NCI-H1417 (cell line): ENCODE measurements at regions not wholly inside any gene's neighbourhood (a gene's known extent, or its start where the extent isn't known, plus 50 kb on each side); places are given as distances from the start of the nearest gene placed in this dataset.
A peak's percentile ranks its signal among the peaks of the same experiment; 100 is the strongest.
"Not testable (repeated sequence)": the region's sequence is repeated elsewhere in the genome, so short reads cannot be mapped to it uniquely, and the experiment has no call there.

Experiments
- DNase-seq, 3 experiments: peaks; one replicate each; lab custom pipeline; 2025; lab: John Stamatoyannopoulos, UW

GRCh38 chr6:22748681-22749080 is 179.3 kb downstream of the HDGFL1 start:
- no peak for DNase-seq

- no peak for DNase-seq
Measured at GRCh38 chr6:22749696-22750095, 180.3 kb downstream of the HDGFL1 start.

GRCh38 chr6:22751223-22751622 is 181.9 kb downstream of the HDGFL1 start:
- peak; percentile 43 to 96 (median 72) for DNase-seq

GRCh38 chr6:22752522-22752921 is 183.2 kb downstream of the HDGFL1 start:
- DNase-seq, result no peak

GRCh38 chr6:22754061-22754460 is 184.7 kb downstream of the HDGFL1 start:
- no peak for DNase-seq

- no peak for DNase-seq
Measured at GRCh38 chr6:22755605-22756004, 186.2 kb downstream of the HDGFL1 start.

- no peak for DNase-seq
Measured at GRCh38 chr6:22756365-22756764, 187.0 kb downstream of the HDGFL1 start.

GRCh38 chr6:22764496-22764895 is 195.1 kb downstream of the HDGFL1 start:
- DNase-seq, result no peak

- DNase-seq, result no peak
Measured at GRCh38 chr6:22765015-22765414, 195.6 kb downstream of the HDGFL1 start.

- DNase-seq, result no peak
Measured at GRCh38 chr6:22766979-22767378, 197.6 kb downstream of the HDGFL1 start.

GRCh38 chr6:22770054-22770453 is 200.7 kb downstream of the HDGFL1 start:
- no peak for DNase-seq

GRCh38 chr6:22774129-22774528 is 204.8 kb downstream of the HDGFL1 start:
- DNase-seq, result no peak

GRCh38 chr6:22778438-22778837 is 209.1 kb downstream of the HDGFL1 start:
- DNase-seq, result not testable (repeated sequence)

GRCh38 chr6:22779062-22779461 is 209.7 kb downstream of the HDGFL1 start:
- no peak for DNase-seq

GRCh38 chr6:22783931-22784330 is 214.6 kb downstream of the HDGFL1 start:
- DNase-seq, result no peak

- peak in 2 of 3 experiments; percentile 10 to 26 for DNase-seq
Measured at GRCh38 chr6:22784601-22785410, 215.4 kb downstream of the HDGFL1 start.

GRCh38 chr6:22788038-22788437 is 218.7 kb downstream of the HDGFL1 start:
- DNase-seq, result no peak

GRCh38 chr6:22789315-22789714 is 219.9 kb downstream of the HDGFL1 start:
- no peak for DNase-seq

- DNase-seq, result no peak
Measured at GRCh38 chr6:22794844-22795243, 225.5 kb downstream of the HDGFL1 start.

GRCh38 chr6:22800451-22800850 is 231.1 kb downstream of the HDGFL1 start:
- peak in 1 of 3 experiments; percentile 21 for DNase-seq

GRCh38 chr6:22801831-22802230 is 232.5 kb downstream of the HDGFL1 start:
- no peak for DNase-seq

GRCh38 chr6:22804620-22805261 is 235.4 kb downstream of the HDGFL1 start:
- DNase-seq, result no peak

GRCh38 chr6:22807261-22807660 is 237.9 kb downstream of the HDGFL1 start:
- DNase-seq, result no peak
